ENCODE measurements at regions not wholly inside any gene's neighbourhood (a gene's known extent, or its start where the extent isn't known, plus 50 kb on each side); places are given as distances from the start of the nearest gene placed in this dataset.
"Not testable (repeated sequence)": the region's sequence is repeated elsewhere in the genome, so short reads cannot be mapped to it uniquely, and the experiment has no call there.

GRCh38 chr13:62793850-62794249 lies 1378.2 kb upstream of the PCDH20 start:
- Histone ChIP-seq H3K9me3 (ENCODE audit: control insufficient read depth in 5 of 5, low read length in 5 of 5) (no peaks in the 10 kb centered on the region), H3K36me3 (ENCODE audit: control insufficient read depth in 5 of 5, insufficient read depth in 5 of 5, low read length in 5 of 5) (no peaks in the 10 kb centered on the region), H3K4me3 (ENCODE audit: low read depth in 1 of 5, low read length in 5 of 5) (no peak overlapping the region), H3K4me1 (ENCODE audit: control insufficient read depth in 5 of 5, insufficient read depth in 5 of 5, low read length in 5 of 5) (peaks cover 0 to 14% (median 0%) of the 10 kb centered on the region in 5 donors), H3K27ac (ENCODE audit: low read depth, low read length) (no peak overlapping the region), H3K9ac (ENCODE audit: low read length in 5 of 5) (no peak overlapping the region), H3K27me3 (ENCODE audit: control insufficient read depth in 5 of 5, insufficient read depth in 4 of 5, low read length in 5 of 5) (no peaks in the 10 kb centered on the region)

GRCh38 chr13:62781866-62782265 lies 1366.2 kb upstream of the PCDH20 start:
- Histone ChIP-seq H3K27me3 (ENCODE audit: control insufficient read depth in 5 of 5, insufficient read depth in 4 of 5, low read length in 5 of 5) (no peaks in the 10 kb centered on the region), H3K9ac (ENCODE audit: low read length in 5 of 5) (no peak overlapping the region), H3K27ac (ENCODE audit: low read depth, low read length) (no peak overlapping the region), H3K36me3 (ENCODE audit: control insufficient read depth in 5 of 5, insufficient read depth in 5 of 5, low read length in 5 of 5) (no peaks in the 10 kb centered on the region), H3K4me1 (ENCODE audit: control insufficient read depth in 5 of 5, insufficient read depth in 5 of 5, low read length in 5 of 5) (no peaks in the 10 kb centered on the region), H3K4me3 (ENCODE audit: low read depth in 1 of 5, low read length in 5 of 5) (no peak overlapping the region), H3K9me3 (ENCODE audit: control insufficient read depth in 5 of 5, low read length in 5 of 5) (no peaks in the 10 kb centered on the region)

GRCh38 chr13:62779161-62779560 lies 1363.5 kb upstream of the PCDH20 start:
- Histone ChIP-seq H3K27me3 (ENCODE audit: control insufficient read depth in 5 of 5, insufficient read depth in 4 of 5, low read length in 5 of 5) (no peaks in the 10 kb centered on the region), H3K4me3 (ENCODE audit: low read depth in 1 of 5, low read length in 5 of 5) (no peak overlapping the region), H3K9ac (ENCODE audit: low read length in 5 of 5) (no peak overlapping the region), H3K9me3 (ENCODE audit: control insufficient read depth in 5 of 5, low read length in 5 of 5) (no peaks in the 10 kb centered on the region), H3K27ac (ENCODE audit: low read depth, low read length) (no peak overlapping the region), H3K36me3 (ENCODE audit: control insufficient read depth in 5 of 5, insufficient read depth in 5 of 5, low read length in 5 of 5) (no peaks in the 10 kb centered on the region), H3K4me1 (ENCODE audit: control insufficient read depth in 5 of 5, insufficient read depth in 5 of 5, low read length in 5 of 5) (no peaks in the 10 kb centered on the region)

- Histone ChIP-seq H3K27ac (ENCODE audit: low read depth, low read length) (no peak overlapping the region), H3K36me3 (ENCODE audit: control insufficient read depth in 5 of 5, insufficient read depth in 5 of 5, low read length in 5 of 5) (no peaks in the 10 kb centered on the region), H3K9me3 (ENCODE audit: control insufficient read depth in 5 of 5, low read length in 5 of 5) (no peaks in the 10 kb centered on the region), H3K4me3 (ENCODE audit: low read depth in 1 of 5, low read length in 5 of 5) (no peak overlapping the region), H3K4me1 (ENCODE audit: control insufficient read depth in 5 of 5, insufficient read depth in 5 of 5, low read length in 5 of 5) (no peaks in the 10 kb centered on the region), H3K9ac (ENCODE audit: low read length in 5 of 5) (no peak overlapping the region), H3K27me3 (ENCODE audit: control insufficient read depth in 5 of 5, insufficient read depth in 4 of 5, low read length in 5 of 5) (no peaks in the 10 kb centered on the region)
Measured at GRCh38 chr13:62767473-62767872, 1351.8 kb upstream of the PCDH20 start.

- H3K9ac ChIP-seq (ENCODE audit: low read length in 5 of 5) = no peak overlapping the region
- no peaks in the 10 kb centered on the region for H3K4me1 ChIP-seq (ENCODE audit: control insufficient read depth in 5 of 5, insufficient read depth in 5 of 5, low read length in 5 of 5)
- no peaks in the 10 kb centered on the region for H3K27me3 ChIP-seq (ENCODE audit: control insufficient read depth in 5 of 5, insufficient read depth in 4 of 5, low read length in 5 of 5)
- no peak overlapping the region for H3K4me3 ChIP-seq (ENCODE audit: low read depth in 1 of 5, low read length in 5 of 5)
- no peaks in the 10 kb centered on the region for H3K9me3 ChIP-seq (ENCODE audit: control insufficient read depth in 5 of 5, low read length in 5 of 5)
- no peak overlapping the region for H3K27ac ChIP-seq (ENCODE audit: low read depth, low read length)
- no peaks in the 10 kb centered on the region for H3K36me3 ChIP-seq (ENCODE audit: control insufficient read depth in 5 of 5, insufficient read depth in 5 of 5, low read length in 5 of 5)
Measured at GRCh38 chr13:62760724-62761123, 1345.1 kb upstream of the PCDH20 start.

- no peaks in the 10 kb centered on the region for H3K36me3 ChIP-seq (ENCODE audit: control insufficient read depth in 5 of 5, insufficient read depth in 5 of 5, low read length in 5 of 5)
- H3K4me1 ChIP-seq (ENCODE audit: control insufficient read depth in 5 of 5, insufficient read depth in 5 of 5, low read length in 5 of 5) = no peaks in the 10 kb centered on the region
- H3K27me3 ChIP-seq (ENCODE audit: control insufficient read depth in 5 of 5, insufficient read depth in 4 of 5, low read length in 5 of 5) = no peaks in the 10 kb centered on the region
- H3K4me3 ChIP-seq (ENCODE audit: low read depth in 1 of 5, low read length in 5 of 5) = no peak overlapping the region
- no peak overlapping the region for H3K27ac ChIP-seq (ENCODE audit: low read depth, low read length)
- H3K9me3 ChIP-seq (ENCODE audit: control insufficient read depth in 5 of 5, low read length in 5 of 5) = no peaks in the 10 kb centered on the region
- no peak overlapping the region for H3K9ac ChIP-seq (ENCODE audit: low read length in 5 of 5)
Measured at GRCh38 chr13:62747629-62748028, 1332.0 kb upstream of the PCDH20 start.

GRCh38 chr13:62747152-62747551 lies 1331.5 kb upstream of the PCDH20 start:
- Histone ChIP-seq H3K27me3 (ENCODE audit: control insufficient read depth in 5 of 5, insufficient read depth in 4 of 5, low read length in 5 of 5) (no peaks in the 10 kb centered on the region), H3K4me3 (ENCODE audit: low read depth in 1 of 5, low read length in 5 of 5) (no peak overlapping the region), H3K4me1 (ENCODE audit: control insufficient read depth in 5 of 5, insufficient read depth in 5 of 5, low read length in 5 of 5) (no peaks in the 10 kb centered on the region), H3K36me3 (ENCODE audit: control insufficient read depth in 5 of 5, insufficient read depth in 5 of 5, low read length in 5 of 5) (no peaks in the 10 kb centered on the region), H3K9ac (ENCODE audit: low read length in 5 of 5) (no peak overlapping the region), H3K27ac (ENCODE audit: low read depth, low read length) (no peak overlapping the region), H3K9me3 (ENCODE audit: control insufficient read depth in 5 of 5, low read length in 5 of 5) (no peaks in the 10 kb centered on the region)

- not testable (repeated sequence) for H3K4me1 ChIP-seq (ENCODE audit: control insufficient read depth in 5 of 5, insufficient read depth in 5 of 5, low read length in 5 of 5); H3K9ac ChIP-seq (ENCODE audit: low read length in 5 of 5); H3K36me3 ChIP-seq (ENCODE audit: control insufficient read depth in 5 of 5, insufficient read depth in 5 of 5, low read length in 5 of 5); H3K9me3 ChIP-seq (ENCODE audit: control insufficient read depth in 5 of 5, low read length in 5 of 5); H3K4me3 ChIP-seq (ENCODE audit: low read depth in 1 of 5, low read length in 5 of 5); H3K27ac ChIP-seq (ENCODE audit: low read depth, low read length); H3K27me3 ChIP-seq (ENCODE audit: control insufficient read depth in 5 of 5, insufficient read depth in 4 of 5, low read length in 5 of 5)
Measured at GRCh38 chr13:62729746-62730145, 1314.1 kb upstream of the PCDH20 start.

GRCh38 chr13:62721893-62722292 lies 1306.2 kb upstream of the PCDH20 start:
- H3K27ac ChIP-seq (ENCODE audit: low read depth, low read length) = no peak overlapping the region
- H3K36me3 ChIP-seq (ENCODE audit: control insufficient read depth in 5 of 5, insufficient read depth in 5 of 5, low read length in 5 of 5) = no peaks in the 10 kb centered on the region
- H3K9me3 ChIP-seq (ENCODE audit: control insufficient read depth in 5 of 5, low read length in 5 of 5) = peaks cover 0 to 2% (median 0%) of the 10 kb centered on the region in 5 donors
- no peak overlapping the region for H3K9ac ChIP-seq (ENCODE audit: low read length in 5 of 5)
- H3K4me3 ChIP-seq (ENCODE audit: low read depth in 1 of 5, low read length in 5 of 5) = no peak overlapping the region
- no peaks in the 10 kb centered on the region for H3K27me3 ChIP-seq (ENCODE audit: control insufficient read depth in 5 of 5, insufficient read depth in 4 of 5, low read length in 5 of 5)
- no peaks in the 10 kb centered on the region for H3K4me1 ChIP-seq (ENCODE audit: control insufficient read depth in 5 of 5, insufficient read depth in 5 of 5, low read length in 5 of 5)

- not testable (repeated sequence) for H3K4me3 ChIP-seq (ENCODE audit: low read depth in 1 of 5, low read length in 5 of 5); H3K9ac ChIP-seq (ENCODE audit: low read length in 5 of 5); H3K27ac ChIP-seq (ENCODE audit: low read depth, low read length); H3K9me3 ChIP-seq (ENCODE audit: control insufficient read depth in 5 of 5, low read length in 5 of 5); H3K36me3 ChIP-seq (ENCODE audit: control insufficient read depth in 5 of 5, insufficient read depth in 5 of 5, low read length in 5 of 5); H3K4me1 ChIP-seq (ENCODE audit: control insufficient read depth in 5 of 5, insufficient read depth in 5 of 5, low read length in 5 of 5); H3K27me3 ChIP-seq (ENCODE audit: control insufficient read depth in 5 of 5, insufficient read depth in 4 of 5, low read length in 5 of 5)
Measured at GRCh38 chr13:62711948-62712347, 1296.3 kb upstream of the PCDH20 start.

- H3K27ac ChIP-seq (ENCODE audit: low read depth, low read length) = no peak overlapping the region
- H3K36me3 ChIP-seq (ENCODE audit: control insufficient read depth in 5 of 5, insufficient read depth in 5 of 5, low read length in 5 of 5) = no peaks in the 10 kb centered on the region
- H3K4me3 ChIP-seq (ENCODE audit: low read depth in 1 of 5, low read length in 5 of 5) = no peak overlapping the region
- peaks cover 0 to 3% (median 0%) of the 10 kb centered on the region in 5 donors for H3K9me3 ChIP-seq (ENCODE audit: control insufficient read depth in 5 of 5, low read length in 5 of 5)
- no peak overlapping the region for H3K9ac ChIP-seq (ENCODE audit: low read length in 5 of 5)
- no peaks in the 10 kb centered on the region for H3K4me1 ChIP-seq (ENCODE audit: control insufficient read depth in 5 of 5, insufficient read depth in 5 of 5, low read length in 5 of 5)
- H3K27me3 ChIP-seq (ENCODE audit: control insufficient read depth in 5 of 5, insufficient read depth in 4 of 5, low read length in 5 of 5) = no peaks in the 10 kb centered on the region
Measured at GRCh38 chr13:62710787-62711186, 1295.1 kb upstream of the PCDH20 start.
